IPS-18c (cell line): ENCODE measurements at regions not wholly inside any gene's neighbourhood (a gene's known extent, or its start where the extent isn't known, plus 50 kb on each side); places are given as distances from the start of the nearest gene placed in this dataset.
"Not testable (repeated sequence)": the region's sequence is repeated elsewhere in the genome, so short reads cannot be mapped to it uniquely, and the experiment has no call there.

Experiments used
- H3K4me3 ChIP-seq: 2 replicates; pipeline ENCODE4 v1.7.0; 2013; ENCODE audit warnings: low read depth, mild to moderate bottlenecking, low read length, moderate library complexity; ENCODE audit not compliant: insufficient read depth
- H3K9me3 ChIP-seq: one replicate; pipeline ENCODE4 v1.6.1; 2013; ENCODE audit warnings: mild to moderate bottlenecking, low read length, moderate library complexity; ENCODE audit not compliant: control insufficient read depth, insufficient read depth

GRCh38 chr7:112581529-112581928 is 100.7 kb downstream of the LSMEM1 start:
- no peak overlapping the region for H3K4me3 ChIP-seq
- no peaks in the 10 kb centered on the region for H3K9me3 ChIP-seq

- Histone ChIP-seq H3K9me3 (peaks cover 2% of the 10 kb centered on the region), H3K4me3 (no peak overlapping the region)
Measured at GRCh38 chr7:112584290-112584689, 103.5 kb downstream of the LSMEM1 start.

- H3K9me3 ChIP-seq: peaks cover 2% of the 10 kb centered on the region
- H3K4me3 ChIP-seq: no peak overlapping the region
Measured at GRCh38 chr7:112587504-112587903, 106.7 kb downstream of the LSMEM1 start.

GRCh38 chr7:112592565-112593263 is 111.9 kb downstream of the LSMEM1 start:
- H3K9me3 ChIP-seq, H3K4me3 ChIP-seq: not testable (repeated sequence)

GRCh38 chr7:112594397-112594796 is 113.6 kb downstream of the LSMEM1 start:
- peaks cover under 1% of the 10 kb centered on the region for H3K9me3 ChIP-seq
- no peak overlapping the region for H3K4me3 ChIP-seq

- Histone ChIP-seq H3K9me3 (peaks cover 2% of the 10 kb centered on the region), H3K4me3 (no peak overlapping the region)
Measured at GRCh38 chr7:112596260-112596659, 115.5 kb downstream of the LSMEM1 start.

GRCh38 chr7:112596981-112597380 is 116.2 kb downstream of the LSMEM1 start:
- Histone ChIP-seq H3K4me3 (no peak overlapping the region), H3K9me3 (peaks cover 2% of the 10 kb centered on the region)

GRCh38 chr7:112603673-112604072 is 122.9 kb downstream of the LSMEM1 start:
- H3K9me3 ChIP-seq: peaks cover 2% of the 10 kb centered on the region
- H3K4me3 ChIP-seq: no peak overlapping the region

- Histone ChIP-seq H3K4me3 (no peak overlapping the region), H3K9me3 (no peaks in the 10 kb centered on the region)
Measured at GRCh38 chr7:112610636-112611035, 129.8 kb downstream of the LSMEM1 start.

- Histone ChIP-seq H3K4me3 (no peak overlapping the region), H3K9me3 (no peaks in the 10 kb centered on the region)
Measured at GRCh38 chr7:112615701-112616100, 134.9 kb downstream of the LSMEM1 start.

GRCh38 chr7:112616295-112616694 is 135.5 kb downstream of the LSMEM1 start:
- H3K9me3 ChIP-seq: no peaks in the 10 kb centered on the region
- H3K4me3 ChIP-seq: no peak overlapping the region

GRCh38 chr7:112619343-112619742 is 138.6 kb downstream of the LSMEM1 start:
- Histone ChIP-seq H3K9me3 (no peaks in the 10 kb centered on the region), H3K4me3 (no peak overlapping the region)

- H3K4me3 ChIP-seq: no peak overlapping the region
- no peaks in the 10 kb centered on the region for H3K9me3 ChIP-seq
Measured at GRCh38 chr7:112622159-112622715, 141.4 kb downstream of the LSMEM1 start.

GRCh38 chr7:112624416-112624815 is 143.6 kb downstream of the LSMEM1 start:
- H3K9me3 ChIP-seq: no peaks in the 10 kb centered on the region

GRCh38 chr7:112630565-112630964 is 149.8 kb downstream of the LSMEM1 start:
- H3K9me3 ChIP-seq: no peaks in the 10 kb centered on the region
- H3K4me3 ChIP-seq: no peak overlapping the region

More at GRCh38 chr7:112624416-112624815, 143.6 kb downstream of the LSMEM1 start:
- H3K4me3 ChIP-seq: no peak overlapping the region

GRCh38 chr7:112634107-112634506 is 153.3 kb downstream of the LSMEM1 start:
- H3K9me3 ChIP-seq: no peaks in the 10 kb centered on the region
- no peak overlapping the region for H3K4me3 ChIP-seq

- H3K9me3 ChIP-seq: no peaks in the 10 kb centered on the region
- H3K4me3 ChIP-seq: no peak overlapping the region
Measured at GRCh38 chr7:112635742-112636141, 154.5 kb downstream of the TMEM168 start.

- H3K4me3 ChIP-seq: no peak overlapping the region
- no peaks in the 10 kb centered on the region for H3K9me3 ChIP-seq
Measured at GRCh38 chr7:112638675-112639400, 151.4 kb downstream of the TMEM168 start.
